ENCODE measurements at regions not wholly inside any gene's neighbourhood (a gene's known extent, or its start where the extent isn't known, plus 50 kb on each side); places are given as distances from the start of the nearest gene placed in this dataset.
A peak's percentile ranks its signal among the peaks of the same experiment; 100 is the strongest.

DNA sequence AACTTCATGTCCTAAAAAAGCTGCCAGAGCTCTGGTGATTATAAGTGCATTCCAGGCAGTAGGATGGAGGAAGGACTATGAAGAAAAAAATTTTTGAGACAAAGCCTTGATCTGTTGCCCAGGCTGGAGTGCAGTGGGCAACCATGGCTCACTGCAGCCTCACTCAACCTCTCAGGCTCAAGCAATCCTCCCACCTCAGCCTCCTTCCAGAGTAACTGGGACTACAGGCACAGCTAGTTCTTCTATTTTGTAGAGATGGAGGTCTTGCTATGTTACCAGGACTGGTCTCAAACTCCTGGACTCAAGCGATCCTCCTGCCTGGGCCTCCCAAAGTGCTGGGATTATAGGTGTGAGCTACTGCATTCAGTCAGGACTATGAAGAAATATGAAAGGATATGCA lies 161.2 kb downstream of the IRS2 start:
- TF ChIP-seq, protein P1, sequence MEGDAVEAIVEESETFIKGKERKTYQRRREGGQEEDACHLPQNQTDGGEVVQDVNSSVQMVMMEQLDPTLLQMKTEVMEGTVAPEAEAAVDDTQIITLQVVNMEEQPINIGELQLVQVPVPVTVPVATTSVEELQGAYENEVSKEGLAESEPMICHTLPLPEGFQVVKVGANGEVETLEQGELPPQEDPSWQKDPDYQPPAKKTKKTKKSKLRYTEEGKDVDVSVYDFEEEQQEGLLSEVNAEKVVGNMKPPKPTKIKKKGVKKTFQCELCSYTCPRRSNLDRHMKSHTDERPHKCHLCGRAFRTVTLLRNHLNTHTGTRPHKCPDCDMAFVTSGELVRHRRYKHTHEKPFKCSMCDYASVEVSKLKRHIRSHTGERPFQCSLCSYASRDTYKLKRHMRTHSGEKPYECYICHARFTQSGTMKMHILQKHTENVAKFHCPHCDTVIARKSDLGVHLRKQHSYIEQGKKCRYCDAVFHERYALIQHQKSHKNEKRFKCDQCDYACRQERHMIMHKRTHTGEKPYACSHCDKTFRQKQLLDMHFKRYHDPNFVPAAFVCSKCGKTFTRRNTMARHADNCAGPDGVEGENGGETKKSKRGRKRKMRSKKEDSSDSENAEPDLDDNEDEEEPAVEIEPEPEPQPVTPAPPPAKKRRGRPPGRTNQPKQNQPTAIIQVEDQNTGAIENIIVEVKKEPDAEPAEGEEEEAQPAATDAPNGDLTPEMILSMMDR (conservative IDR thresholded peaks at IDR 0.05), result no peak
- Mint-ChIP-seq H3K27me3 (peaks cover 4% of the 10 kb centered on the region), H3K9me3 (no peaks in the 10 kb centered on the region), H3K4me1 (ENCODE audit: unreplicated experiment) (no peaks in the 10 kb centered on the region), H3K27ac (no peak overlapping the region), H3K36me3 (no peaks in the 10 kb centered on the region), H3K4me3 (no peak overlapping the region)
- DNase-seq (ENCODE audit: extremely low spot score, unreplicated experiment), result no peak

DNA sequence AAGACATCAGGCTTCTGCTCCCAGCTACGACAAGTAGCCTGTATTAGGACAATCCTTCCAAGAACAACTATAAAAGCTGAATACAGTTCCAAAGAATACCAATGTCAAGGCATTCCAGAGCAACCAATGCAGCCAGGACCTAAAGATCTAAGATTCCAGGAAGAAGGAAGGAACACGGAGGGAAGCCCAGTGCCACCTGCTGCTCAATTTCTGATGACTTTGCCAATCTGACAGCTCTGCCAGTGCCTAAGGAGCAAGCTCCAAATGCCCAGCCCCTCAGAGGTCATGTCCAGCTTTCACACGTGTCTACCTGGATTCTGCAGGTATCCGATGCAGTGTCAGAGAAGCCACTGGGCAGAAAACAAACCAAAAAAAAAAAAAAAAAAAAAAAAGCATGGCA lies 164.4 kb downstream of the IRS2 start:
- DNase-seq (ENCODE audit: extremely low spot score, unreplicated experiment), result no peak
- H3K27me3 Mint-ChIP-seq, result peaks cover 4% of the 10 kb centered on the region
- H3K4me1 Mint-ChIP-seq (ENCODE audit: unreplicated experiment), result no peaks in the 10 kb centered on the region
- H3K9me3 Mint-ChIP-seq, result no peaks in the 10 kb centered on the region
- TF ChIP-seq, protein P1 (conservative IDR thresholded peaks at IDR 0.05), result no peak
- H3K27ac Mint-ChIP-seq, result no peak overlapping the region
- no peak overlapping the region for H3K4me3 Mint-ChIP-seq
- no peaks in the 10 kb centered on the region for H3K36me3 Mint-ChIP-seq

DNA sequence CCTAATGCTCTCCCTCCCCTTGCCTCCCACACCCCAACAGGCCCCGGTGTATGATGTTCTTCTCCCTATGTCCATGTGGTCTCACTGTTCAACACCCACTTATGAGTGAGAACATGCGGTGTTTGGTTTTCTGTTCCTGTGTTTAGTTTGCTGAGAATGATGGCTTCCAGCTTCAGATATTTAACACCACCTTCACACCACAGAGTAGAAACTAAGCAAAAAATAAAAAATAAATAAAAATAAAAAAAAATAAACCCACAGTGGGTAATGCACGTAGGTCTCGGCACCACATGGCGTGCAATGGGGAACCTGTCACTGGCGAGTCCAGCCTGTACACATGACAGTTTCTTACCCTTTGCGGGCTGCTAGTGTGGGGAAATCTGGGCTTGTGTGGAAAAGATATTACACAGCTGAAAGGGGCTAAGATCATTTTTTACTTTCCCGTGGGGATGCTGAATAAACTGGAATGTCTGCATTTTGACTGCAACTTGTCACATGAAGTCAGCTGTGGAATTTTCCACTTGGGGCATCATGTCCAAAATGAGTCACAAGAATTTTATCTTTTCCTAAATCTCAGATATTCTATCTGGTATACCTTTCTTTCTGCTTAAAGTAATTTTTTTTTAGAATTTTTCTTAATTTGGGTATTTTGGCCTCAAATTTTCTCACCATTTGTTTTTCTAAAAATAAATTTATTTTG lies 170.5 kb downstream of the IRS2 start:
- no peak overlapping the region for H3K4me3 Mint-ChIP-seq
- no peaks in the 10 kb centered on the region for H3K36me3 Mint-ChIP-seq
- TF ChIP-seq, protein P1 (conservative IDR thresholded peaks at IDR 0.05), result no peak
- no peak overlapping the region for H3K27ac Mint-ChIP-seq
- peaks cover 4% of the 10 kb centered on the region for H3K27me3 Mint-ChIP-seq
- no peaks in the 10 kb centered on the region for H3K9me3 Mint-ChIP-seq
- DNase-seq (ENCODE audit: extremely low spot score, unreplicated experiment), result no peak
- H3K4me1 Mint-ChIP-seq (ENCODE audit: unreplicated experiment), result no peaks in the 10 kb centered on the region

DNA sequence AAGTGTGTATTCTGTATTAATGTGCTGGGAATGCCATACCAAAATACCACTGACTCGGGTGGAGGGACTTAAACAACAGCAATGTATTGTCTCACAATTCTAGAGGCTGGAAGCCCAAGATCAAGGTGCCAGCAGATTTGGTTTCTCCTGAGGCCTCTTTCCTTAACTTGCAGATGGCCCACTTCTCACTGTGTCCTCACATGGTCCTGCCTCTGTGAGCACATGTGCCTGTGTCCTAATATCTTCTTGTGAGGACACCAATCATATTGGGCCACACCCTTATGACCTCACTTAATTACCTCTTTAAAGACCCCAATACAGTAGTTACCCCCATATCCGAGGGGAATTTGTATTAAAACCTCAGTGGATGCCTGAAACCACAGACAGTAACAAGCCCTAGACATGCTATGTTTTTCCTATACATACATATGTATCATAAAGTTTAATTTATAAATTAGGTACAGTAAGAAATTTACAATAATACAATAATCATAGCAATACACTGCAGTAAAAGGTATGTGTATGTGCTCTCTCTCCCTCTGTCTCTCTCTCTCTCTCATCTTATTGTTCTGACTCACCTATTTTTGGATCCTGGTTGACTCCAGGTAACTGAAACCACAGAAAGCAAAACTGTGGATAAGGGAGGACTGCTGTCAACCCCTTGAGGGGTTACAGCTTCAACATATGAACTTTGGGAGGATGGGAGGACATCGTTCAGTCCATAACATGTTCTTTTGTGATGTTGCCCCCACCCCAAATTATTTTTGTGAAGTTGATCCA lies 174.3 kb downstream of the IRS2 start:
- TF ChIP-seq, protein P1 (conservative IDR thresholded peaks at IDR 0.05), result no peak
- DNase-seq (ENCODE audit: extremely low spot score, unreplicated experiment), result no peak
- no peaks in the 10 kb centered on the region for H3K9me3 Mint-ChIP-seq
- H3K4me1 Mint-ChIP-seq (ENCODE audit: unreplicated experiment), result no peaks in the 10 kb centered on the region
- no peaks in the 10 kb centered on the region for H3K36me3 Mint-ChIP-seq
- no peak overlapping the region for H3K4me3 Mint-ChIP-seq
- H3K27me3 Mint-ChIP-seq, result peaks cover 4% of the 10 kb centered on the region
- H3K27ac Mint-ChIP-seq, result no peak overlapping the region

DNA sequence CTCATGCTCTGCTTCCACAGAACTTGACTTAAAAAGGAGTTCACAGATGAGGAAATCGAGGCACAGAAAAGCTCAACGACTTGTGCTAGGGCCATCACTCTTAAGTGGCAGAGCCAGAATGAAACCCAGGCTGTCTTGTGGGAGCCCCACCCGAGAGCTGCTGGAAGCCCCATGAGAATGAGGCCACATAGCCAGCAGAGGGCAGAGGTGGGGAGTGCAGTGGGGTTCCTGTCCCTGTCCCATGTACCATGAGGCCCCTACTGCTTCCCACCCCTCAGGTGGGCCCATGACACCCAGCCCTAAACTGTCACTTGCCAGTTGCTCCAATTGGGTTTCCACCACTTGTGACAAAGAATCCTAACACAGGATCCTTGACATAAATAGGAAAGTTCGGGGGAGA lies 175.9 kb downstream of the IRS2 start:
- Mint-ChIP-seq H3K27ac (no peak overlapping the region), H3K4me1 (ENCODE audit: unreplicated experiment) (no peaks in the 10 kb centered on the region), H3K27me3 (peaks cover 4% of the 10 kb centered on the region), H3K36me3 (no peaks in the 10 kb centered on the region), H3K4me3 (no peak overlapping the region), H3K9me3 (no peaks in the 10 kb centered on the region)
- TF ChIP-seq, protein P1 (conservative IDR thresholded peaks at IDR 0.05), result peak; percentile 31
- no peak for DNase-seq (ENCODE audit: extremely low spot score, unreplicated experiment)

Data from type B pancreatic cell (in vitro differentiated cells).